Pancreas (tissue), 10 donors: ENCODE measurements at regions not wholly inside any gene's neighbourhood (a gene's known extent, or its start where the extent isn't known, plus 50 kb on each side); places are given as distances from the start of the nearest gene placed in this dataset.

Source experiments
- ATAC-seq, 4 donors: fragments of 200-7000 bp; cut with Tn5 transposase; one replicate each; pipeline versions ENCODE4 v1.8.0 to v1.9.1; 2020; ENCODE audit warnings: mild to moderate bottlenecking in 4 of 4, moderate library complexity in 4 of 4
- DNase-seq, 6 donors: peaks; one replicate each; pipeline ENCODE4 v3.0.0-alpha.2; 2020
- FAIRE-seq: peaks from 2 replicates; lab custom pipeline; 2012; peaks lifted over from hg19 to GRCh38; lab: Jason Lieb, UNC
- H3K27ac ChIP-seq, 4 donors: fragments of 200-600 bp; sonication (generic); 1 replicate in 3 of 4; 2 replicates in 1 of 4; pipeline versions ENCODE4 v1.5.0 to v1.8.0; 2020
- H3K27me3 ChIP-seq, 4 donors: fragments of 200-600 bp; one replicate each; pipeline ENCODE4 v1.8.0; 2021
- H3K36me3 ChIP-seq, 3 donors: fragments of 200-600 bp; sonication (generic) in 1 of 3; one replicate each; pipeline versions ENCODE4 v1.5.0 to v1.8.0; 2020 to 2021
- H3K4me1 ChIP-seq, 3 donors: fragments of 200-600 bp; one replicate each; pipeline ENCODE4 v1.8.0; 2021
- H3K4me3 ChIP-seq, 4 donors: fragments of 200-600 bp; sonication (generic) in 2 of 4; one replicate each; pipeline versions ENCODE4 v1.5.0 to v1.8.0; 2020 to 2021
- H3K9me3 ChIP-seq, 4 donors: fragments of 200-600 bp; one replicate each; pipeline ENCODE4 v1.8.0; 2021
- WGBS, 2 donors: extraction: QIAGEN DNeasy Blood & Tissue Kit; methylation state at CpG; one replicate each; pipeline ENCODE4 v1.1.7; 2013; 5-methylcytosine and 5-hydroxymethylcytosine counted together
- intact Hi-C, 3 donors: fragments of 100-400 bp; cut with DNase I; formaldehyde crosslinking; loops; one replicate each; pipeline versions ENCODE4 v1.11.1 to v1.14.2; 2022
- TF ChIP-seq, protein P1 (sequence below), 4 donors: fragments of 200-600 bp; sonication (generic) in 3 of 4; IDR thresholded peaks; one replicate each; pipeline versions ENCODE4 v1.5.0 to v1.8.0; 2021; ENCODE audit warnings: antibody characterized with exemption in 4 of 4
- donor health status: healthy with polysubstance abuse.
- donor health status: DM: no; HTN: no; CAD: no; lungs with moderate emphysema.
- donor health status: DM: no; HTN: no; CAD: no.
- donor health status: control.
- donor health status: control.
- donor health status: Bipolar disorder and iron deficiency.
- donor health status: DM: yes; HTN: yes; CAD: no.
- donor health status: DM: no; HTN: no; CAD: no.
- donor health status: DM: no; HTN: no; CAD: no.
- donor health status: DM: yes; HTN: yes; CAD: no.

DNA sequence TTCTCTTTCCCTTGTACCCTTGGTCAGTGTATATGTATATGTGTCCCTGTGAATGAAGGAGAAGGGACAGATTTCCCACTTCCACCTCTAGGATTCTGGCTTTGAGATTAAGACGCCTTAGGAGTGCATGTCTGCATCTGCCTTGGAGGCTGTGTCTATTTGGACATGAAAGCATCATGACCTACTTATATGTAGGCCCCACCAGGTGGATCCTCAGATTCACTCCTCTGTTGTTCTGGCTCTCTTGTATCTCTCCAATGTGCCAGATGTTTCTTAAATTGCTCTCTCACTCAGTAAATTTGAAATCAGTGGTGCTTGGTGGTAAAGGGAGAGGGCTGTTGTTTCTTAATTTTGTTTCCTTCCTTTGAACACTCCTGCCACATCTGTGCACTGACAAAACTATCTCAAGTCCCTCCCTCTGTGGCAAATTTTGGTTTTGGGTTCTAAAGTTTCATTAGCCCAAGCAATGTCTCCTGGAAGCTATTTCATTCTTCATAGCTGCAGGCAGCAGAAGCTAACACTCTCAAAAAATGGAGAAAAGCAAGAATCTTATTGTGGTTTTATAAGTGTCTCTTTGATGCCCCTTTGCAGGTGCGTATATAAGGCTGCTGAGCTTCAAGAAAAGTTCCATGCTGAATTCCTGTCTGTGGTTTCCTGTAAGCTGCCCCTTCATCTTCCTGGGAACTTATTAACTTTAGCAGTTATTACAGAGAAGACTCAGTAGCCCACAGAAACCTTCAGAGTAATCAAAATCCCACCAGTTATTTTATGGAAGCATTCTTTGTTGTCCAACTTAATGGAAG lies 179.7 kb upstream of the SETBP1 start:
- TF ChIP-seq, protein P1, sequence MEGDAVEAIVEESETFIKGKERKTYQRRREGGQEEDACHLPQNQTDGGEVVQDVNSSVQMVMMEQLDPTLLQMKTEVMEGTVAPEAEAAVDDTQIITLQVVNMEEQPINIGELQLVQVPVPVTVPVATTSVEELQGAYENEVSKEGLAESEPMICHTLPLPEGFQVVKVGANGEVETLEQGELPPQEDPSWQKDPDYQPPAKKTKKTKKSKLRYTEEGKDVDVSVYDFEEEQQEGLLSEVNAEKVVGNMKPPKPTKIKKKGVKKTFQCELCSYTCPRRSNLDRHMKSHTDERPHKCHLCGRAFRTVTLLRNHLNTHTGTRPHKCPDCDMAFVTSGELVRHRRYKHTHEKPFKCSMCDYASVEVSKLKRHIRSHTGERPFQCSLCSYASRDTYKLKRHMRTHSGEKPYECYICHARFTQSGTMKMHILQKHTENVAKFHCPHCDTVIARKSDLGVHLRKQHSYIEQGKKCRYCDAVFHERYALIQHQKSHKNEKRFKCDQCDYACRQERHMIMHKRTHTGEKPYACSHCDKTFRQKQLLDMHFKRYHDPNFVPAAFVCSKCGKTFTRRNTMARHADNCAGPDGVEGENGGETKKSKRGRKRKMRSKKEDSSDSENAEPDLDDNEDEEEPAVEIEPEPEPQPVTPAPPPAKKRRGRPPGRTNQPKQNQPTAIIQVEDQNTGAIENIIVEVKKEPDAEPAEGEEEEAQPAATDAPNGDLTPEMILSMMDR (IDR thresholded peaks at IDR 0.05): no peak
- FAIRE-seq: no peak
- DNase-seq: no peak
- Histone ChIP-seq H3K36me3 (no peaks in the 10 kb centered on the region), H3K4me1 (no peaks in the 10 kb centered on the region), H3K4me3 (no peak overlapping the region), H3K9me3 (no peaks in the 10 kb centered on the region), H3K27ac (no peak overlapping the region), H3K27me3 (no peaks in the 10 kb centered on the region)
- intact Hi-C loops: no loop called here
- WGBS, 2 donors: 75 to 76% methylated on average over 2 of the region's 2 CpGs
- no peak for ATAC-seq

DNA sequence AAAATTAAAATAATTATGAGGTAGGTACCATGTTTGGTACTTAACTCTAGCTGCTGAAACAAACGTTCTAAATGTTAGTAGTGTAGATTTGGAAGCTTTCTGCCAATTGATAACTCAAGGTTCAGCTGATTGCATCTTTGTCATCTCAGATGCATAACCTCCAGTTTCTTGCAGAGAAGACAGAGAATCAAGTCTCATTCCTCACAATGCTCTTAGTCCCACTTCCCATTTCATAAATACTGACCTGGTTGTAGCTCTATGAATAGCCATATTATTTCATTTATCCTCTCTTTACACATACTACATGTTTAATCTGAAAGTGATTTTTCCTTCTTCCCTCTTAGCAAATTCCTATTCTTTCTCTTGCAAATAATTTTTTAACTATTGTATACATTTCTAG lies 178.5 kb upstream of the SETBP1 start:
- no peak overlapping the region for H3K4me3 ChIP-seq
- no peaks in the 10 kb centered on the region for H3K27me3 ChIP-seq
- no peaks in the 10 kb centered on the region for H3K9me3 ChIP-seq
- intact Hi-C loops: no loop called here
- no peak for DNase-seq
- TF ChIP-seq, protein P1 (IDR thresholded peaks at IDR 0.05): no peak
- H3K27ac ChIP-seq: no peak overlapping the region
- no peaks in the 10 kb centered on the region for H3K36me3 ChIP-seq
- no peak for ATAC-seq
- no peaks in the 10 kb centered on the region for H3K4me1 ChIP-seq
- WGBS, 2 donors: 41 to 50% methylated on average over 1 of the region's 1 CpG
- no peak for FAIRE-seq

DNA sequence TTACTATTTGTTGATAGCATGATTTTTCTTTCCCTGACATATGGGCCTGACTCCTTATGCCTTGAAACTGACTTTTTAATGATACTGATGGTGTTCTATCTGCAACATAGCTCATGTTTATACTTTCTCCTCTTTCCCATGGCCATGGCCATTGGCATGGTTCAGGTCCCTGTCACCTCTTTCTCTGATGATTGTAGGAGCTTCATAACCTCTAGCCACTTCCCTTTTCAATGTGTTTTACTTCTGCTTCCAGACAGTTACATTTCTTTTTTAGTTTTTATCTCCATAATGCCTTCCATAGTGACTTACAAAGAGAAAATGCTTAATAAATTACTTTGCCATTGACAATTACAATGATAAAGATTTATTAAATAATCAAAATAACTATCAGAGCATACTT lies 177.9 kb upstream of the SETBP1 start:
- Histone ChIP-seq H3K4me3 (no peak overlapping the region), H3K27me3 (no peaks in the 10 kb centered on the region), H3K9me3 (no peaks in the 10 kb centered on the region), H3K4me1 (no peaks in the 10 kb centered on the region), H3K27ac (no peak overlapping the region), H3K36me3 (no peaks in the 10 kb centered on the region)
- intact Hi-C loops: no loop called here
- DNase-seq (no peak), FAIRE-seq (no peak), ATAC-seq (no peak)
- TF ChIP-seq, protein P1 (IDR thresholded peaks at IDR 0.05): no peak

DNA sequence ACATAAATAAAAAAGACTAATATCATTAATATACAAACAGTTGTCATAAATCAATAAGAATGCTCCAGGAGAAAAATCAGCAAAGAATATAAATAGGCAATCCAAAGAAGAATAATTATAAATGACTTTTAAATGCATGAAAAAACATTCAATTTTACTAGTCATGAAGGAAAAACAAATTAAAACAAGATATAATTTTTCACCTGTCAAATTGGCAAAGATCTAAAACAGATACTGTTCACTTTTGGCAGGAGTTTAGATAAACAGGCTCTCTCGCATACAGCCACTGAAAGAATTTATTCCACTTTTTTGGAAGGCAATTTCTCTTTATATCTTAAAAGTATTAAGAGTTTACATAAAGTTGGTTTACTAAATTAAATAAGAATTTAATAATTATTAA lies 176.8 kb upstream of the SETBP1 start:
- intact Hi-C loops: no loop called here
- WGBS, 2 donors: 49 to 51% methylated on average over 1 of the region's 1 CpG
- ATAC-seq: no peak
- Histone ChIP-seq H3K9me3 (no peaks in the 10 kb centered on the region), H3K27ac (no peak overlapping the region), H3K27me3 (no peaks in the 10 kb centered on the region), H3K4me3 (no peak overlapping the region), H3K4me1 (no peaks in the 10 kb centered on the region), H3K36me3 (no peaks in the 10 kb centered on the region)
- FAIRE-seq: peak; percentile 57
- DNase-seq: no peak
- TF ChIP-seq, protein P1 (IDR thresholded peaks at IDR 0.05): no peak

DNA sequence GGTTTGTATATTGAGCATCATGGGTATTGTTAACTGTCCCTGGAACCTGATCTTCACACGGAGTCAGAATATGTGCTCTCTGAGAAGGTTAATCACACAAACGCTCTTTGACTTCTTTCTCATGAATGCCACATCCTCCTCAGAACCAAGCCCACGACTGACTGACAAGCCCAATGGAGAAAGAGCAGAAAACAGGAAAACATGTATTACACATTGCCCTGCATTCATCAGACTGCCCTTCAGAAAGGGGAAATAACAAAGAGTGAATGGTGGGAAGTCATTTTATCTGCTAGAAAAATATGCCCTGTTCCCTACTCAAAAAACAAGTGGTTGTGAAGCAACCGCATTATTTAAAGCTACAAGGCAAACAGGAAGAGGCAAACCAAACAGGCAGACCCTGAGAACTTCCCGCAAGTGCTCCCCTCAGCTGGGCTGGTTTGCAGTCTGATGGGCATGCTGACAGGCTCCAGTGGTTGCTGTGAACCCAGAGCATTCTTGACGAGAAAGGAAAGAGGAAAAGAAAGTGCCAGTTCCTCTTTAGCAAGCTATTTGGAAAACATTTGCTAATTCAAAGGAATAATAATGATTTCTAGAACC lies 172.9 kb upstream of the SETBP1 start:
- no peaks in the 10 kb centered on the region for H3K9me3 ChIP-seq
- no peaks in the 10 kb centered on the region for H3K27me3 ChIP-seq
- DNase-seq (peak in 1 of 6 donors; percentile 37), FAIRE-seq (no peak), ATAC-seq (peak in 3 of 4 donors; percentile 12 to 84 (median 72))
- 70 to 72% methylated on average over 6 of the region's 6 CpGs for WGBS, 2 donors
- intact Hi-C loops: no loop called here
- H3K27ac ChIP-seq: no peak overlapping the region
- TF ChIP-seq, protein P1 (IDR thresholded peaks at IDR 0.05): no peak
- no peaks in the 10 kb centered on the region for H3K36me3 ChIP-seq
- no peaks in the 10 kb centered on the region for H3K4me1 ChIP-seq
- no peak overlapping the region for H3K4me3 ChIP-seq
